Iris pigment epithelial cell (primary cell): ENCODE measurements at regions not wholly inside any gene's neighbourhood (a gene's known extent, or its start where the extent isn't known, plus 50 kb on each side); places are given as distances from the start of the nearest gene placed in this dataset.
"Not testable (repeated sequence)": the region's sequence is repeated elsewhere in the genome, so short reads cannot be mapped to it uniquely, and the experiment has no call there.

Experiments
- DNase-seq: peaks from one replicate; pipeline ENCODE4 v3.0.0-alpha.2; 2011; ENCODE audit warnings: low read depth

DNA sequence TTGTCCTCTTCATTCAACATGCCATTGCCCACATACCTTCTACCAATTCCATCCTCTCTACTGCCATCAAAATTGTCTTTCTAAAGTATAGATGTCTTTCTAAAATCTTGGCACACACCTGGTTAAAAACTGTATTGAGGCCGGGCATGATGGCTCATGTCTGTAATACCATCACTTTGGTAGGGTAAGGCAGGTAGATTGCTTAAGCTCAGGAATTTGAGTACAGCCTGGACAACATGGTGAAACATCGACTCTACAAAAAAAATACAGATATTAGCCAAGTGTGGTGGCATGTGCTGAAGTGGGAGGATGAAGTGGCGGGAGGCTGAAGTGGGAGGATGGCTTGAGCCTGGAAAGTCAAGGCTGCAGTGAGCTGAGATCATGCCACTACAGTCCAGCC lies 412.1 kb downstream of the TMEM38B start:
- no peak for DNase-seq

DNA sequence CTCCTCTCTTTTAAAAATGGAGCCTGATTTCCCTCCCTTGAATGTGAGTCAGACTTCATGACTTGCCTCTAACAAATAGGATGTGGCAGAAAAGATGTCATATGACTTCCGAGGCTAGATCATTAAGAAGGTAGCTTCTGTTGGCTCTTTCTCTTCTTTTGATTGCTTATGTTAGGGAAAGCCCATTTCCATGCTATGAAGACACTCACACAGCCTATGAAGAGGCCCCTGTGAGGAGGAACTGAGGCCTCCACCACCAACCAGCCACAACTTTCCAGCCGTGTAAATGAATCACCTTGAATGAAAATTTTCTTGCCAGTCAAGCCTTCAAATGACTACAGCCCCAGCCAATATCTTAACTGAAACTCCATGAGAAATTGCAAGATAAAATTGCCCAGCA lies 413.4 kb downstream of the TMEM38B start:
- no peak for DNase-seq

DNA sequence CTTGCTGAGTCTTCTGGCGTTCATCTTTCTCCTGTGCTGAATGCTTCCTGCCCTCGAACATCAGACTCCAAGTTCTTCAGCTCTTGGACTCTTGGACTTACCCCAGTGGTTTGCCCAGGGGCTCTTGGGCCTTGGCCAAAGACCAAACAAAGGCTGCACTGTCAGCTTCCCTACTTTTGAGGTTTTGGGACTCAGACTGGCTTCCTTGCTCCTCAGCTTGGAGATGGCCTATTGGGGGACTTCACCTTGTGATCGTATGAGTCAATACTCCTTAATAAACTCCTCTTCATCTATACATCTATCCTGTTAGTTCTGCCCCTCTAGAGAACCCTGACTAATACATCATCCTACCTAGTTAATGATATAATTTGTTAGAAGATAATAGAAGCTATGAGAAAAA lies 415.4 kb downstream of the TMEM38B start:
- DNase-seq: not testable (repeated sequence)

DNA sequence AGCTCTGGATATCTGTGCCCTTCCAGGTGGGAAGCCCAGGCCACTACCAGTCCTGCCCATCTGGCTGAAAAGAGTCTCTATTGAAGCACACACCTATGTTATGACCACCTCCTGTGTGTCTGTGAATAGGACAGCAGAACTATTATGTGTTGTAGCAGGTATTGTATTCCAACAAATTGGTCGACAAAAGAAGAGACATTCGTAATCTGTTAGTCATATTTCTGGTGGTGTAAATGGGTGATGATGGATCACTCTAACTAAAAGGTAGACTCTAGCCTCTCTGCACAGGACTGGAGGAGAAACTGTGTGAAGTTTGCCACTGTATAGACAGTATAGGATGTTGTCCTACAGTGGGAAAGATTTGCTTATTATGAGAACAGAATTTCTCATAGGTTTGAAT lies 416.1 kb downstream of the TMEM38B start:
- no peak for DNase-seq

DNA sequence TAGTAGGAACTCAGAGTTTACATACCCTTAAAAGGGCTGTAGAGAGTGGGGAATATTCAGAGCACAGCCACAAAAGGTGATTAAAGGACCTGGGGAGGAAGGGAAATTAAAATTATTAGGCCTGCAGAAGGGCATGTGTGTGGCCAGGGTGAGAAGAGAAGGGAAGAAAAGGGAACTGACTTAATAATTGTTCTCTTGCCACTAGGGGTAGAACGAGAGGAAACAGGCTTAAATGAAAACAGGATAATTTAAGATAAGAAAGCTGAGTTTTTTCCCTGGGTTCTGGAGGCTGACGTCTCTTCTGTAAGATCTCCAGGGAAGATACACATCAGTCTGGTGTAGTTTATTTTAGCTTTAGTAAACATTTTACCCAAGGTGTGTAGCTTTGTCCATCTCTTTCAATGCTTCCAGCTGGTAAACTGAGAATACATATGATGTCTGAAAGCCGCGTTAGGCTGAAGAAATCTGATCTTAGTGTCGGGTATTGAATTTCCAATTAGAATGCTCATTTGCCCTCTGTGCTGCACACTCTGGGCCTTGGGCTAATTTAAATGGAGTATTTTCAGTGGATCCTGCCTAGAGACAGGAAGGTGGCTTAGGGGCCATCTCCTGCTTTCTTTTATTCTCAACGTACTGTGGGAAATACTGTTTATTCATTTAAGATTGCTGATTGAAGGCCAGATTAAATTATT lies 416.8 kb downstream of the TMEM38B start:
- no peak for DNase-seq

DNA sequence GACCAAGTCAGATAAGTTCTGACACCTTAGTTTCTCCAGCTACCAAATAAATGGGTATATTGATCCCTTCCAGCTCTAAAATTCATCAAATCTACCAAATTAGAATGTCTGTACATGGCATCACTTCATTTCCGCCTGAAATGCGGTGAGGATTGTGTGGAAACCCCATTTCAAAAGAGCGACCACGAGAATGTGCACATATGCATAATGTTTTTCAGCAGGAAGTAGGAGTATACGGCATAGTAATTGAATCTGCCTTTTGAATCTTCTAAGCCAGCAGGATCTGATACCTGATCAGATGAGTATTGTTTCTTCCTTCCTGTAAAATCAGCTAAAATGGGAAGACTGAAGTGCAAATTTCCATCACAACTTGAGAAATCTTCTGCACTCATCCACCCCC lies 418.6 kb downstream of the TMEM38B start:
- no peak for DNase-seq

DNA sequence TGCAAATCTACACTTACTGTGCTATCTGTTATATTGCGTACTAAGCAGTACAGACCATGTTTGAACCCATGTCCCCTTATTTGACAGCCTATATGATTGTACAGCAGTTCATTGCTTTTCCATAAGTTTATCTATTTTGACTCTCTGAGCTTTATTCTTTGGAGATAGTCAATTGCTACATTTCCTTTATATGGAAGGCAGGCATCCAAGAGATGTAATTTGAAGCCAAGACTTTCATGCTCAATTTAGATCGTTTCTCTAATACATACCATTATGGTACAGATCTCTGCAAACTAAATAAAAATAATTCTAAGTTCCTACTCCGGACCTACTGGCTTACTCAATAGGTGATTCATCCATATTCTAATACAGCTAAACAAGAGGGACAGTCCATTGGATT lies 424.8 kb downstream of the TMEM38B start:
- no peak for DNase-seq

DNA sequence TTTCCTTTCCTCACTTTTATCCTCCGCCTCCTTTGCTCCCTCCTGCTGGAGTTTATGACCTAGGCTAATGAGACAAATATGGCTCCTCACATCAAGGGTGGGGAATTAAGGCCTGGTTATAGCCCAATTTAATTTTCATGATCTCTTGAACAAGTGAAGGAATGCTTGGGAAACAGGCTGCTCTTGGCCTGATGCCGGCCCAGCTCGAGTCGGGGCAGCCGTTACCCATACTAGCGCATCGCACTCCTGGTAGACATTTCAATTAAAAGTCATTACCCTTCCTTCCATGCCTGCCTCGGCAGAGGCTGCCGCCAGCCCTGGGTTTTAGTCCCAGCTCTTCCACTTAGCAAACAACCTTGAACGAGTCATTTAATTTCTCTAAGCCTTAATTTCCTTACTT lies 425.7 kb downstream of the TMEM38B start:
- DNase-seq: no peak

DNA sequence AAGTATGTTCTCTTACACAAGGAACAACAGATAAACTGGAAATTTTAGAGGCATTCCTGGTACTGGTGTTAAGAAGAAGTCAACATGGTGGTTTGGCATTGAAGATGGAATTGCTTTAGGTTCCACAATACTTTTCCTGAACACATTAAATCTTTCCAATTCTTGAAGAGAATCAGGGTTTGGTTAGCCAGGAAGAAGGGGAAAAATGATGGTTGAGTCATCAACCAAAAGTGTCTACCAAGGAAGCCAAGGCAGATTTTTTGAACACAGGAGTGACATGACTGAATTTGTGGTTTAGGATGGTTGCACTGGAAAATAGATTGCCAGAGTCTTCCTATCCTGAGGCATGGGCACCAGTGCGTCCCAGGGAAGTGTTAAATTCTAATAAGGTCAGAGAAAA lies 433.4 kb downstream of the TMEM38B start:
- no peak for DNase-seq

DNA sequence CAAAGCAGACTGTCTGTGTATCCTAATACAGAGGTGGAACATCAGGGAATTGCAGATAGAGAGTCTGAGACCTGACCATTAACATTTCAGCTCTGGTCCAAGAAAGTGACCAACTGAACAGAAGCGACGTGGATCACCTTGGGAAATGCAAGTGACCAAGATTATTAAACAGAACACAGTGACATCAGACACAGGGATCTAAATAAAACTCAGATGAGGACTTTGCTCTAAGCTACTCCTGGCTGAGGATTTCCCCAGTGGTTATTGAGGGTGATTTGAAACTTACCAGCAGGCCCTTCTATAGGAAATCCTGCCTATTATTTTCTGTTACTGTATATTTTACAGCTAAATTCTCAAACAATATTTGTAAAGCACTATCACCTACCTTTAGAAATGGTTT lies 436.0 kb downstream of the TMEM38B start:
- no peak for DNase-seq

DNA sequence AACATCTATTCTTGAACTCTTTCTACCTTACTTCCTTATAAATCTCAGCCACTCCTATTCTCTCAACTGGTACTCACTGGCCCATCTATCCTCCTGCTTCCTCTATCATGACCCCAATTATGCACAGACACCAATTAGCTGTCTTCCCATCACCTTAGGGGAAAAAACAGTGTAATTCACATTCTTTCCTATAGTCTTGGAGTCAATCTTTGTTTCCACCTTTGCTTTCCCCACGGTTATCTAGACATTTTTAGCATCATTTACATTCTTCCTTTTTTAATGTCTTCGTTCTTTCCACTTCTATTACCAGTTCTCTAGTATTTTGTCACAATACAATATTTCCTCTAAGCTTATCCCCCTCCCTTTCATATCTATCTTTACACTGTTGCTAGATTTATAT lies 449.4 kb downstream of the TMEM38B start:
- DNase-seq: no peak

DNA sequence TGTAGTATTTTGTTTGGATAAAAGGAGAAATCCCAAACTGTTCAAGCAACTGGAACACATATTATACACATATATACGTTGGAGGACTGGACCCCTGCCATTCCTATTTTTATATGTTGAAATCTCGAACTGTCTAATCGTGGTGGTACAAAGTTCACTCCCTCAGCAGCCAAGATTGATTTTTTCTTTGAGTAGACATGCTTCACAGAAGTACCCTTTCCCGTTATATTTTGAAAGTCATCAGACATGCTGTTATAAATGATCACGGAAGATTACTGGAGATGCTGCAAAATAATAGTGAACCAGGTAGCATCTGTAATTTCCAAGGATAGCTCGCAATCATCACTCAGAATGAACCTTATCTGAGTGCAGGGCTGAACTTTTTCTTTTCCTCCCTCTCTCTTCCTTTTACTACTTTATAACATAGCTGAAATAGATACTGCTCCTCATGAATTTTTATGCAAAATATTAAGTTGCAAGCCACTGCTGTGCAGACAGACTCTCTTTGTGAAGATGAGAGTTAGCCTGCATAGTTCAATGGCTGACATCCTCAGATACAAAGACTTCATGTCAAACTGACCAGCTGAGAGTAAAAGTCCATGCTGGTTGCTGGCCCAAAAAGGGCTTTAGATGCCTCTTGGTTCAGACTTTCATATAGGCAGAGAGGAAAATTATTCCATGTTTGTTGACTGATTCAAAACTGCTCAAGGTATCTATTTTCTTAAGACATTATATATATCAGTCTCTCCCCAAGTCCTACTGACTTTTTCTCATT lies 451.9 kb downstream of the TMEM38B start:
- no peak for DNase-seq

DNA sequence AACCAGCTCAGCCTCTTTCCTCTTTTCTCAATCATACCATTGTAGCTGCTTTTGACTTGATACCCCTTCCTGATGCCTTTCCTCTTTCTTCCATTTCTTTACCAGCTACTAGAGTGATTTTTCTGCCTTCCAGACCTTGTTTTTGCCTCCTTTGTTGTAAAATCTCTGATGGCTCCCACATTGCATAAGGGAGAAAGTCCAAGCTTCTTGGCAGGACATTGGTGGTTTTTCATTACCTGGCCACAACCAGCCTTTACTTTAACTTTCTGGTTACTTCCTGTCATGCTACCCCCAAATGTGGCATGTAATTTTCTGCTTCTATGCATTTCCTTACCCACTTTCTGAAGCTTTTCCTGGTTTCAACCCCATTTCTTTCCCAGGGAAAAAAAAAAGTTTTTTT lies 452.5 kb downstream of the TMEM38B start:
- DNase-seq: no peak

DNA sequence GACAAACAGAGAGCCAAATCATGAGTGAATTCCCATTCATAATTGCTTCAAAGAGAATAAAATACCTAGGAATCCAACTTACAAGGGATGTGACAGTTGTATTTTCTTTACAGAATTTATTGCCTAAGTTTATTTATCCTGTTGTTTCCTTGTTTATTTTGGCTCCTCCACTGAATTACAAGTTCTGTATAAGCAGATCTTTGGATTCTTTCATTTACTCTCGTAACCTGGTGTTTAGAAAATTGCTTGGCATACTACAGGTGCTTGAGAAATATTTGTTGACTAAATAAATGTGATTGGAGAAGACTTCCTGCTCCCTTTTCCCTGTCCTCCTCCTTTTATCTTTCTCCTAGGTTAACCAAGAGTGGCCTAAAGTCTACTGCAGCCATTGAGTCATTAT lies 455.6 kb downstream of the TMEM38B start:
- DNase-seq: no peak

DNA sequence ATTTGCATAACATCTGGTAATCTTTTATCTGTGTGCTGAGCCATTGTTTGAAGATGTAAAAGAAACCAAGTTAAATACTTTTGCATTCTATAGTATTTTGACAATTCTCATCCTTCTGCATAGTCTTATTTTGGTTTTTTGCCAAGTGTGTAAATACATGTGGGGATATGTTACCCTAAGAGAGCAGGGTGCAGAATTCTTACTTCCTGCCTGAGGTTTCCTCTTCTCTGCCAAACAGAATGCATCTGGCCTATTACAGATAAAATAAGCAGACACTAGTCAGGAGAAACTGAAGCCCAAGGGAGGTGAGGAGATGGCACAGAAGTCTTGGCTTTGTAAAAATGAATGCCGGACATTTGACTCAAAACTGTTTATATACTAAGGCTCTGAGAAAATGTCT lies 462.1 kb downstream of the TMEM38B start:
- DNase-seq: no peak

DNA sequence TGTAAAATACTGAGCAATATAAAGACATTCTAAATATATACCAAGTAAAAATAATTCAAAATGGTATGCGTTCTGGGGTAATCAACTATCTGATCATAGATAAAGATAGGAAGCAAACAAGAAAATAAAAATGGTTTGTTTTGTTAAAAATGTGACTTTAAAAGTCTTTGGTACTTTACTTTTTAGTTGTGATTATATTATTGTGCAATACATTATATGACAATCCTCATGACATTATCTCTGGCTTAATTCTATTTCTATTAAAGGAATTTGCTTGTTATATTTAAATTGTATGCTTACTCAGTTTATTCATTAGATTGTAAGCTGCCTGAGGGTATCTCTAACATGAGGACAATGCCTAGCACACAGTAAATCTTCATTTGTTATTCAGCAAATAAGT lies 477.9 kb downstream of the TMEM38B start:
- DNase-seq: no peak

DNA sequence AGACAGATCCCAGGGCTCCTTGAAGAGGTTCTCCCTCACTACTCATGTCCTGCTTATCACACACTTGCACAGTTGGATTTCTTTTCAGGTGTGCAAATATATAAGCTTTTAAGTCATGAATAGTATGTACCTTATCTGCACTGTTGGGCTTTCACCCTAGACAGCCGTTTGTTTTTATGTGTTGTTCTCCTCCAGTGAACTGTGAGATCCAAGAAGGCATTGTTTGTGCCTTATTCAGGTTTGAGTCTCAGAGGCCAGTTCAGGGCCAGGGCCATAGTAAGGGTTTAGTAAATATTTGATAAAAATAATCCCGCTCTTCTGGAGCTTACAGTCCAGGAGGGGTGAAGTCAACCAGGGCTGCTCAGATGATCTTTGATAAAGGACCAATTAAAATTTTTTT lies 480.0 kb downstream of the TMEM38B start:
- no peak for DNase-seq

DNA sequence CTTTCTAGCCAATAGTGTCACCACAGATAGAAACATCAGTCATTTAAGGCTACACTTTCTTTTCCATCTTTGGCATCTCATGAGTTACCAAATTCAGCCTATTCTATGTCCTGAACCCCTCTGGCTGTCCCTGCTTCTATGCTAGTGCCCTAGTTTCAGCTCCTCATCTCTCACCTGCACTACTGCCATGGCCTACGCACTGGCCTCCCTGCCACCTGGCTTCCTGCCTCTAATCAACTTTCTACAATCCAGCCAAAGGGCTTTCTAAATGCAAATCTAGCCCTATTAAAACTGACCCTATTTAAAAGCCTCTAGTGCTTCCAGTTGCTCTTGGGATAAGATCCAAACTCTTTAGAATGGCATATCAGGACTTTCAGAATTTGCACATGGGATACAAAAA lies 482.9 kb downstream of the TMEM38B start:
- no peak for DNase-seq

DNA sequence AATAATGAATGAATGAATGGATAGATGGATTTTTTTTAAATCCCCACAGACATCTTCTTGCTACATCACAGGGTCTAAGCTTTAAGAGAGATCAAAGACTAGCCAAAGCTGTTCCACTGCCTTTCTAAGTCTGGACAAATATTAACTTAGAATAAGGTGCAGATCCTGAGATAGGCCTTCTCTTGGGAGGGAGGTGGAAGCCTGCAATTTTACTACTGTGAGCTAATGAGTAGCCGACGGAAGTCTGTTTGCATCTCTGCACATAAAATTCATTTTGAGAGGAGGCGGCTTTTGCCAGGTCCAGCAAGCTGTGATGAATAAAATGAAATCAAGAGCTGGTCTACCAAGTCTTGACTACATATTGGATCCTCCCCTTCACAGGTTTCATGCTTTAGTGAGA lies 484.9 kb downstream of the TMEM38B start:
- no peak for DNase-seq

DNA sequence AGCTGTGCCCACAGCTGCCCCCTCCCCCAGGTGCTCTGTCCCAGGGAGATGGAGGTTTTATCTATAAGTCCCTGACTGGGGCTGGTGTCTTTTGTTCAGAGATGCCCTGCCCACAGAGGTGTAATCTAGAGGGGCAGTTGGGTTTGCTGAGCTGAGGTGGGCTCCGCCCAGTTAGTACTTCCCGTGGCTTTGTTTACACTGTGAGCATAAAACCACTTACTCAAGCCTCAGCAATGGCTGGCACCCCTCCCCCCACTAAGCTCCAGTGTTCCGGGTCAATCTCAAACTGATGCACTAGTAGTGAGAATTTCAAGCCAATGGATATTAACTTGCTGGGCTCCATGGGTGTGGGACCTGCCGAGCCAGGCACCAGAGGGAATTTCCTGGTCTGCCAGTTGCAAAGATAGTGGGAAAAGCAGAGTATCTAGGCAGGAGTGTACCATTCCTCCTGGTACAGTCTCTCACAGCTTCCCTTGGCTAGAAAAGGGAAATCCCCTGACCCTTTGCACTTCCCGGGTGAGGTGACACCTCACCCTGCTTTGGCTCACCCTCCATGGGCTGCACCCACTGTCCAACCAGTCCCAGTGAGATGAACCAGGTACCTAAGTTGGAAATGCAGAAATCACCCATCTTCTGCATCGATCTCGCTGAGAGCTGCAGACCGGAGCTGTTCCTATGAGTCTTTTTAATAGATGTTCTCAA lies 509.6 kb downstream of the TMEM38B start:
- not testable (repeated sequence) for DNase-seq

DNA sequence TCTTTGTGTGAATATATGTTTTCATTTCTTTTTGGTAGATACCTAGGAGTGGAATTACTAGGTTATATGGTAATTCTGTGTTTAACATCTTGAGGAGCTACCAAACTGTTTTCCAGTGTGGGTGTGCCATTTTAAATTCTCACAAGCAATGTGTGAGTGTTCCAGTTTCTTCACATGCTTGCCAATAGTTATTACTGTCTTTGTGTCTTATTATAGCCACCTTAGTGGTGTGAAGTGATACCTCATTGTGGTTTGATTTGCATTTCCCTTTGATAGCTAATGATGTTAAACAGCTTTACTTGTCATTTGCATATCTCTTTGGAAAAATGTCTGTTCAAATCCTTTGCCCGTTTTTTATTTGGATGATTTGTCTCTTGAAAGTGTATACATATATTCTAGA lies 513.0 kb downstream of the TMEM38B start:
- DNase-seq: no peak

DNA sequence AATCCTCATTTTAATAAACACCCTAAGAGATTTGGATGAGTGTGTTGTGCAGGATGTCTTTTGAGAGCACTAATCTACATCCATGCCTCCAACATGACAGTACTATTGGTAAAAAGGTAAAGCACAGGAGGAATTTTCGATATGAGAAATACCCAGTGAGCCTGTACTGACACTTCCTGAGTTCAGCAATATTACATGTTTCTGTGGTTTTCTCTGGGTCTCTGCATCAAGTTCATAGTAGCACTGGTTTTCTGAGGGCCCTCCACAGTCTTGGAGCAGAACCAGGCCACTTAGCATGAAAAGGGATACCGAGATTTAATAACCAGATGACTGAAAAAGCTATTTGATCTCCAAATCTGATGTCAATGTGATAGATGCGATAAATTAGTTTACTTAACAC lies 524.1 kb downstream of the TMEM38B start:
- no peak for DNase-seq

DNA sequence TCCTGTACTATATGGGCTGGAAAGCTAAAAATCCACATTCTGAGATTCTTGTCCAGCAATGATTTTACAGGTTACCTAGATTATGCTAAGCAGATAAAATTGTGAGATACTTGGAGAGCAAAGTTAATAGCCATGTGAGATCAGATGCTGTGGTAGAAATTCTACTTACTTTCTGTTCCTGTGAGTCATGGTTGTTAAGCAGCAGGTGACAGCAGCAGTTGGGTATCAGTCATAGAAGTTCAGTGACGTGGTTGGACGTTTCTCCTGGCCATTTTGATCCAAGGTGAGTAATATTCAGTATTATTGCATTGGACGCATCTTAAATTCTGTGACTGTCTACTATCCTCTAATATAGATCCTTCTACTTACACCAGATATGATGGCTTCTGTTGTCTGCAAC lies 524.5 kb downstream of the TMEM38B start:
- DNase-seq: no peak
